HL-60 (cell line): ENCODE measurements at regions not wholly inside any gene's neighbourhood (a gene's known extent, or its start where the extent isn't known, plus 50 kb on each side); places are given as distances from the start of the nearest gene placed in this dataset.

Experiments used
- CTCF ChIP-seq: IDR thresholded peaks from one replicate; pipeline ENCODE4 v1.5.1; 2011; ENCODE audit warnings: low read length, control low read depth, inconsistent platforms; ENCODE audit not compliant: insufficient read depth
- POLR2AphosphoS5 ChIP-seq: IDR thresholded peaks from 2 replicates; pipeline ENCODE4 v1.6.1; 2012; ENCODE audit warnings: low read depth
- REST ChIP-seq: IDR thresholded peaks from 2 replicates; pipeline ENCODE4 v1.6.1; 2012; ENCODE audit warnings: low read depth; ENCODE audit not compliant: insufficient replicate concordance

GRCh38 chr7:16069998-16070397 lies 351.3 kb downstream of the CRPPA start:
- TF ChIP-seq CTCF (no peak), POLR2AphosphoS5 (no peak), REST (no peak)
